OCI-M1 (cell line): ENCODE measurements at regions not wholly inside any gene's neighbourhood (a gene's known extent, or its start where the extent isn't known, plus 50 kb on each side); places are given as distances from the start of the nearest gene placed in this dataset.
"Not testable (repeated sequence)": the region's sequence is repeated elsewhere in the genome, so short reads cannot be mapped to it uniquely, and the experiment has no call there.

Experiments
- DNase-seq: peaks from one replicate; lab custom pipeline; 2025; lab: John Stamatoyannopoulos, UW

- peak; percentile 35 for DNase-seq
Observed at GRCh38 chr4:176575141-176575730, 217.5 kb downstream of the VEGFC start.

GRCh38 chr4:176579226-176579625 lies 213.5 kb downstream of the VEGFC start:
- no peak for DNase-seq

- no peak for DNase-seq
Observed at GRCh38 chr4:176583278-176583677, 209.4 kb downstream of the VEGFC start.

GRCh38 chr4:176584031-176584606 lies 208.6 kb downstream of the VEGFC start:
- no peak for DNase-seq

- no peak for DNase-seq
Observed at GRCh38 chr4:176587920-176588319, 204.8 kb downstream of the VEGFC start.

GRCh38 chr4:176588436-176588835 lies 204.3 kb downstream of the VEGFC start:
- no peak for DNase-seq

GRCh38 chr4:176592976-176593670 lies 199.6 kb downstream of the VEGFC start:
- no peak for DNase-seq

GRCh38 chr4:176593943-176594342 lies 198.8 kb downstream of the VEGFC start:
- no peak for DNase-seq

- no peak for DNase-seq
Observed at GRCh38 chr4:176595257-176595656, 197.5 kb downstream of the VEGFC start.

- DNase-seq: no peak
Observed at GRCh38 chr4:176601124-176601523, 191.6 kb downstream of the VEGFC start.

GRCh38 chr4:176607807-176608206 lies 184.9 kb downstream of the VEGFC start:
- no peak for DNase-seq

- no peak for DNase-seq
Observed at GRCh38 chr4:176608346-176608745, 184.4 kb downstream of the VEGFC start.

- no peak for DNase-seq
Observed at GRCh38 chr4:176610594-176610993, 182.1 kb downstream of the VEGFC start.

- no peak for DNase-seq
Observed at GRCh38 chr4:176611381-176611780, 181.3 kb downstream of the VEGFC start.

- peak; percentile 22 for DNase-seq
Observed at GRCh38 chr4:176611951-176612350, 180.8 kb downstream of the VEGFC start.

- no peak for DNase-seq
Observed at GRCh38 chr4:176614793-176615192, 177.9 kb downstream of the VEGFC start.

GRCh38 chr4:176616151-176616550 lies 176.6 kb downstream of the VEGFC start:
- DNase-seq: no peak

- no peak for DNase-seq
Observed at GRCh38 chr4:176618138-176618537, 174.6 kb downstream of the VEGFC start.

- no peak for DNase-seq
Observed at GRCh38 chr4:176619430-176619829, 173.3 kb downstream of the VEGFC start.

- no peak for DNase-seq
Observed at GRCh38 chr4:176622251-176622948, 170.3 kb downstream of the VEGFC start.

GRCh38 chr4:176624983-176625610 lies 167.6 kb downstream of the VEGFC start:
- DNase-seq: not testable (repeated sequence)

- no peak for DNase-seq
Observed at GRCh38 chr4:176627916-176628315, 164.8 kb downstream of the VEGFC start.
